ENCODE measurements at regions not wholly inside any gene's neighbourhood (a gene's known extent, or its start where the extent isn't known, plus 50 kb on each side); places are given as distances from the start of the nearest gene placed in this dataset.

DNA sequence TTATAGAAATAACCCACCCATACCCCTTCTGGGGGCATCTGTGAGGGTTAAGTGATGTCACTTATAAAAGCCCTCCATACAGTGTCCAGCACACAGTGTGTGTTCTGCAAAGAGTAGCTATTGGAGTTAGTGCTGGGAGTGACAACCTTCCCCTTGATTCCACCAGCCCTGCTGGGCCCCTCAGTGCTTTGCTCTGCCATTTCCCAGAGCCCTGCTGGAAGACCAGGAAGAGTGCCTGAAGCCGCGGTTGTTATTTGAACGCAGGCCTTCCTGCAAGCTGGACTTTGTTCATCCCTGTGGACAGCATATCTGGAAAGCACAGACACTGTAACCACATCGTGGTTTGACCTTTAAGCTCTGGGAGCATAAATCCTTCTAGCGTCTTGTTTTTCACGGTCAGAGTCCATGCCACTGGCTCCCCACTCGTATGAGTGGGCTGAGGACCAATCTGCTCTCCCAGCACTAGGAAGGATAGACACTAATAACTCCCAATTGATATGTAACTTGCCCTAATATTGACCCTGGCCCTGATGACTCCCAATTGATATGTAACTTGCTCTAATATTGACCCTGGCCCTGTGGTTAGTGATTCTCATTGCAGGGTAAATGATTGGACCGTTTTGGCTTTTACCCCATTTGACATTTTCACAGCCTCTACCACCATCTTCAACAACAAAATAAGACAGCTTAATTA lies 297.1 kb upstream of the MAF start:
- ChIA-PET CTCF (no interaction called here), POLR2A (no interaction called here)
- DNase-seq (ENCODE audit: extremely low spot score), result no peak
- TF ChIP-seq CTBP1 (IDR thresholded peaks at IDR 0.05; ENCODE audit: borderline replicate concordance), result no peak
- no peak for TF ChIP-seq SUZ12 (IDR thresholded peaks at IDR 0.05)
- TF ChIP-seq TARDBP (IDR thresholded peaks at IDR 0.05), result no peak

DNA sequence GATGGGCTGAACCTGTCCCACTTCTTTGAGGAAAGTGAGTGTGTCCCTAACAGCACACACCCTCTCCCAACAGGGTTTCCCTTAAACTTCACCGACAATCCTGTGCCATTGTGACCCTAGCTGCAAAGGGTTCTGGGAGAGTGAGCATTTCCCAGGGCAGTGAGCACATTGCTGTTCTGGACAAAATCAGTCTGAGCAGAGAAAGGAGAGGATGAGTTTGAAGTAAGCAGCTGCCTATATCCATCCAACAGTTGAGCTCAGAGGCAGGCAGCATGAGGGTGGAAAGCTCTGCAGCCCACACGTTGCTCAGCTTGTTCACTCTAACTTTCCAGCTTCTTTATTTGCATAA lies 296.5 kb upstream of the MAF start:
- ChIA-PET CTCF (no interaction called here), POLR2A (no interaction called here)
- no peak for DNase-seq (ENCODE audit: extremely low spot score)
- TF ChIP-seq PKNOX1 (IDR thresholded peaks at IDR 0.05), result no peak
- TF ChIP-seq FOXA1 (IDR thresholded peaks at IDR 0.05), result no peak
- TF ChIP-seq SP1 (IDR thresholded peaks at IDR 0.05), result no peak
- TF ChIP-seq SUZ12 (IDR thresholded peaks at IDR 0.05), result no peak
- no peak for TF ChIP-seq NFRKB (IDR thresholded peaks at IDR 0.05)
- no peak for TF ChIP-seq ZNF384 (IDR thresholded peaks at IDR 0.05)
- TF ChIP-seq CTBP1 (IDR thresholded peaks at IDR 0.05; ENCODE audit: borderline replicate concordance), result no peak
- no peak for TF ChIP-seq FOXM1 (IDR thresholded peaks at IDR 0.05; ENCODE audit: borderline replicate concordance)
- no peak for TF ChIP-seq L3MBTL2 (conservative IDR thresholded peaks at IDR 0.05)
- no peak for TF ChIP-seq TARDBP (IDR thresholded peaks at IDR 0.05)
- no peak for TF ChIP-seq HDGF (IDR thresholded peaks at IDR 0.05; ENCODE audit: borderline replicate concordance)
- TF ChIP-seq ARNT (IDR thresholded peaks at IDR 0.05), result no peak

DNA sequence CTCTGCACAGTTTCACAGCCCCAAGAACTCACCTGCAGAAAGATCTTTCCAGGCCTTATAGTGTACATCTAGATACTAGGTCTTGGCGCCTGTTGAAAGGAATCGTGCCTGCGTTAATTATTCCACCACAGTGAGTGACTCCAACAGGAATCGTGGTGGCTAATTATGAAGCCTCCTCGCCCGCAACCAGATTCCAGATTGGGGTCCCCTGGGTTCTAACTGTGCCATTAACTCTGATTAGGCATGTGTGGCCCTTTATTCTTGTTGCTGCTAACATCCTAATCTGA lies 295.3 kb upstream of the MAF start:
- TF ChIP-seq PKNOX1 (IDR thresholded peaks at IDR 0.05) (no peak), CTBP1 (IDR thresholded peaks at IDR 0.05; ENCODE audit: borderline replicate concordance) (no peak), SUZ12 (IDR thresholded peaks at IDR 0.05) (no peak), ELF4 (IDR thresholded peaks at IDR 0.05) (no peak), SP1 (IDR thresholded peaks at IDR 0.05) (no peak), FOXA1 (IDR thresholded peaks at IDR 0.05) (no peak), L3MBTL2 (conservative IDR thresholded peaks at IDR 0.05) (no peak), ZNF384 (IDR thresholded peaks at IDR 0.05) (no peak), LEF1 (IDR thresholded peaks at IDR 0.05; ENCODE audit: borderline replicate concordance) (no peak)
- POLR2A ChIA-PET, result interaction anchor here (0.6 kb wide), 1 partner anchor 294 kb away, joined by 3 read pairs; no protein-coding TSS in a partner anchor
- DNase-seq (ENCODE audit: extremely low spot score), result no peak
- CTCF ChIA-PET, result interaction anchor here (0.6 kb wide), 1 partner anchor 897 kb away, joined by 3 read pairs; no protein-coding TSS in a partner anchor

- DNase-seq (ENCODE audit: extremely low spot score), result no peak
- TF ChIP-seq PKNOX1 (IDR thresholded peaks at IDR 0.05), result no peak
- ChIA-PET CTCF (interaction anchor here (0.6 kb wide), 1 partner anchor 897 kb away, joined by 3 read pairs; no protein-coding TSS in a partner anchor), POLR2A (interaction anchor here (0.6 kb wide), 1 partner anchor 293 kb away, joined by 3 read pairs; no protein-coding TSS in a partner anchor)
Observed at GRCh38 chr16:79895053-79895916, 294.7 kb upstream of the MAF start.

GRCh38 chr16:79893445-79893844 lies 292.9 kb upstream of the MAF start:
- ChIA-PET POLR2A (no interaction called here), CTCF (no interaction called here)
- TF ChIP-seq SUZ12 (IDR thresholded peaks at IDR 0.05) (no peak), BHLHE40 (IDR thresholded peaks at IDR 0.05; ENCODE audit: borderline replicate concordance) (no peak), TARDBP (IDR thresholded peaks at IDR 0.05) (no peak), LEF1 (IDR thresholded peaks at IDR 0.05; ENCODE audit: borderline replicate concordance) (no peak), HDGF (IDR thresholded peaks at IDR 0.05; ENCODE audit: borderline replicate concordance) (no peak), FOXK2 (IDR thresholded peaks at IDR 0.05) (no peak), ARNT (IDR thresholded peaks at IDR 0.05) (no peak), FOXA1 (IDR thresholded peaks at IDR 0.05) (no peak), CTBP1 (IDR thresholded peaks at IDR 0.05; ENCODE audit: borderline replicate concordance) (no peak), ZNF384 (IDR thresholded peaks at IDR 0.05) (no peak), PKNOX1 (IDR thresholded peaks at IDR 0.05) (no peak), ELF4 (IDR thresholded peaks at IDR 0.05) (no peak), L3MBTL2 (conservative IDR thresholded peaks at IDR 0.05) (no peak), FOXM1 (IDR thresholded peaks at IDR 0.05; ENCODE audit: borderline replicate concordance) (no peak), SP1 (IDR thresholded peaks at IDR 0.05) (no peak)
- no peak for DNase-seq (ENCODE audit: extremely low spot score)

- TF ChIP-seq BHLHE40 (IDR thresholded peaks at IDR 0.05; ENCODE audit: borderline replicate concordance) (no peak), ZNF384 (IDR thresholded peaks at IDR 0.05) (no peak), FOXK2 (IDR thresholded peaks at IDR 0.05) (no peak)
- DNase-seq (ENCODE audit: extremely low spot score), result no peak
- ChIA-PET POLR2A (no interaction called here), CTCF (no interaction called here)
Observed at GRCh38 chr16:79892278-79892677, 291.7 kb upstream of the MAF start.
